NCI-H446 treated with DMSO at 0.1 percent for 48 hours (cell line): ENCODE measurements at regions not wholly inside any gene's neighbourhood (a gene's known extent, or its start where the extent isn't known, plus 50 kb on each side); places are given as distances from the start of the nearest gene placed in this dataset.
"Not testable (repeated sequence)": the region's sequence is repeated elsewhere in the genome, so short reads cannot be mapped to it uniquely, and the experiment has no call there.

Source experiments
- DNase-seq: peaks from one replicate; lab custom pipeline; 2025; lab: John Stamatoyannopoulos, UW

DNA sequence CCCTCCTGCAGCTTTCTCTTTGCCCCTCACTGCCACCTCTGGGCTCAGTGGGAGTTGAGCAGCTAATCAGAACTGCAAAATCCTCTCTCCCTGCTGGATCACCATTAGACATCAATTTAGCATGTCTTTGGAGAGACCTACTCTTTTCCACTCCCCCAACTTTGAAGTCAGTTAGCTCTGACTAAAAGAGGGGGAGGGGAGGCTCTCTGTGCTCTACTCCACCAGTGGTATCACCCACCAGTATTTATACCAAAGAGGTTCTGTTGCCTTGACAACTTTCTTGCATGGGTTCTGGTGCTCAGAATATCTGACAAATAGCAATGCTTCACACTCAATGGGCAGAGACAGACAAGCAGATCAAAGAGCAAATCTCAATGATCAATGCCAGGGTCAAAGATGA is 146.2 kb upstream of the ROPN1 start:
- DNase-seq, result no peak

DNA sequence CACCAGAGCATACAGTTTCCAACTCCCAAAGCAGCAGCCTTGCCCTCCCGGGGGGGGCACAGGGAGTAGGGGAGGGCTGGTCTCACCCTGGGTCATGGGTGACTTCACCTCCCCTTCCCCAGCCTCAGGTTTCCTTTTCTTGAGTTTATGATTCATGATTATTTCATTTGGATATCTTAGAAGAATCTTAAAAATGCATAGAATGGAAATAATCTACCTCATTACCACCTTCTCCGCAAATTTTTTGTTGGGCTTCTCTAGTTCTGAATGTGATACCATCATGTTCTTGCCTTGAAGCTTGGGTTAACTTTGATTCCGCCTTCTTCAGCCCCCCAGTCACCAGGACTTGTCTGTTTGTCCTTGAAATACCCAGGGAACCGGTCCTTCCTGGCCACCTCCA is 148.8 kb upstream of the ROPN1 start:
- DNase-seq, result no peak

DNA sequence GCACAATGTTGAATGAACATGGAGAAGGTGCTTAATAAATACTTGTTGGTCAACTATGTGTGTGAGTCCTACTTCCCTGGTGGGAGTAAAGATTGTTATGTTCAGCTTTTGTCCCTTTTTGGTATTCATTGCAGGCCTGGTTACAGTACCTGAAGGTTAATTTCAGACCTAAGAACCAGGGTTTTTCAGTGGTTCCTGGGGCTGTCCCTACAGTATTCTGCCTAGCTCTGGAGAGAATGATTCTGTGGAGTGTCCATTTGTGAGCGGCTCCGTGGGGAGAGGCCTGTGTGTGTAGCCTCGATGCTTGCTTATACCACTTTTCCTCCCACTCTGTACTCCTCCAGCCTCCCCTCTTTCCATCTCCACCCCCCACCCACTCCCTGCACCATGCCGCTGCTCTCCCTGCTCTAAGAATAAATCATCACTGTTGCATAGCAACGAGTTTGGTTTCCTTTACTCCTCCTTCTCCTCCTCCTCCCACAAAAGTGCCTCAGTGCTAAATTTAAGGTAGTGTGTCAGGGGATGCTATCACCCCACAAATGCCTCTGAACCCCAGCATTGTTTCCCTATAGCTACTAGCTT is 150.6 kb upstream of the ROPN1 start:
- no peak for DNase-seq

DNA sequence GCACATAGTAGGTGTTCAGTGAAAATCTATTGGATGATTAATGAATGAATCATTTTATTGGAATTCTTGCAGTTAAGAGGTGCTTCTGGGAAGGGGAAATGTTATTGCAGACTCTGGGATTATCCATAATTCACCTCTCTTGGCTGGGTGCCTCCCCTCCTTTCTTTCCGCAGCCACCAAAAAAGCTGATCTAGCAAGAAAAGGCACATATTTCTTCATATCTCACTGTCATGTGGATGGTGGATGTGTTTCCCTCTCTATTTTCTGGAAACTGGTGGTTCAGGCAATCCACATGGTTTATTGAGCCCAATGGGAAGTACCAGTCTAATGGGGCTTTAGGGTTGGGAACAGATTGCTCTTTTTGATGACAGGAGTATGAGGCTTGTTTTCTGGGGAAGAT is 151.1 kb upstream of the ROPN1 start:
- DNase-seq, result no peak

DNA sequence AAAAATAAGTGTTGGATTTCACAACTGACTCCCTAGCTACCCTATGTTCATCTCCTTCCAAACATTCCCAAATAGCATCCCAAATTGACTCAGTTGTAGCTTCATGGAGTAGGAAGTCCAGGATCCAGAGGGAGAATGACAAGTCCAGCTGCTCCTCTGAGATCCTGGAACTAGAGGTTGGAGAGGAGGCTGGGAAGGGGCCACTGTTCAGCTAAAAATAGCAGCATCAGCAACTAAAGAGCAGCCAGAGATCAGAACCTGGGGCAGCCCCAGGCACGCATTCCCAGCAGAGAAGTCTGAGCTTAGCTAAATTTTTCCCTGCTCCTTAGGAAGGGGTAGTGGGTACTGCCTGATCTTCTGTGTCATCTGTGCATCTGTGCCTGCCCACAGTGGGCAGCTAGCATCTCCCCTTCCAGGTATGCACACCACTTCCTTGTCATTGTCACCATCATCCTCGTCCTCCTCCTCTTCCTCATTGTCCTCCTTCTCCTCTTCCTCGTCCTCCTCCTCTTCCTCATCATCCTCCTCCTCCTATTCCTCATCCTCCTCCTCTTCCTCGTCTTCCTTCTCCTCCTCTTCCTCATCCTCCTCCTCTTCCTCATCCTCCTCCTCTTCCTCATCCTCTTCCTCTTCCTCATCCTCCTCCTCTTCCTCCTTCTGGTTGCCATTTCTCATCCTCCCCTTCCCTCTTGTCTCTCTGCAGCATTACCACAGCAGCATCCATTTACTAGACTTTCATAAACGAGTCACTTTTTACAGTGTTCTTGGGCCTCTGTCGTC is 152.3 kb upstream of the ROPN1 start:
- no peak for DNase-seq

DNA sequence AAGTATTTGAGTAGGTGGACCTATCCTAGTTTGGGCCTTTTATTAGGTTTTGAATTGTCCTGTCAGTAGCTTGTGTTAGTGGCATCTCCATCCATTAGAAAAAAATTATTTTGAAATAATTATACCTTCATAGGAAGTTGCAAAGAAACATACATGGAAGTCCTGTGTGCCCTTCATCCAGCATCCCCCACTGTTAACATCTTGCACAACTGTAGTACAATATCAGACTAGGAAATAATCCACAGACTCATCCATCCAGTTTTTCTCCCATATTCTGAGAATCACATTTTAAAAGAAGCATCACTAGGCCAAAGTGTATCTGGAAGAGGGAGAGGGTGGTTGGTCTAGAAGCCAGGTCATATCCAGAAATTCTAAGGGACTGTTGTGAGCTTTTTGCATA is 155.5 kb upstream of the ROPN1 start:
- no peak for DNase-seq

DNA sequence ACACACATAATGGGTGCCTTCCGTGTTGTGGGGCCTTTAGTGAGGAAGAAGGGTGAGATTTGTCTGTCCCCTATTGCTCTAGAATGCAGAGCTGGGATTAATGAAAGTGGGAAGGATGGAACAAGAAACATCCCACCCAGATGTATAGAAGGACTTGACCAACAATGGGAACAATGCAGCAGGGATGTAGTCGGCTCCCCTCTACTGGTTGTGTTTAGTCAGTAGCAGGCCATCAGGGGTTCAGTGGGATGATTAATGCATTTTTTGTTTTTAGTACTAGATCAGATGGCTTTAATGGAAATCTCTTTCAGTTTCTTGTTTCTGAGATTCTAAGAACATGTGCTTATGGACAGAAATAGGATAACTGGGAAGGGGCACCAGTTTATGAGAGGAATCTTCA is 156.0 kb upstream of the ROPN1 start:
- no peak for DNase-seq

DNA sequence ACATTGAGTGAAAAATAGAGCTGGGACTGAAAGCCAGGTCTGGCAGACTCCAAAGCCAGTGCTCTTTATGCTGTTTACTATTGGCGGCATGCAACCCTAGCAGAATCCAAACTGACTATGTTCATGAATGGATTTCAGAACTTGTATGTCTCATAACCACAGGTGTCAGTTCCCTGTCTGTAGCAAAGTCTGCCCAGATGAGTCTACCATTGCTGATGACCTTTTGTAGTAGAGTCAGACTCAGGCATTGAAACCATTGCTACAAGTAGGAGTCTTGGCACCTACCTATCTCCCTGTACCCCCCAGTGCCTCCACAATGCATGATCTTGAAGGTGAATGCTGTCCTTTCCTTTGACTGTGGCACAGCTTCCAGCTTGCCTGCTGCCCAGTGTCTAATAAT is 157.2 kb upstream of the ROPN1 start:
- no peak for DNase-seq

DNA sequence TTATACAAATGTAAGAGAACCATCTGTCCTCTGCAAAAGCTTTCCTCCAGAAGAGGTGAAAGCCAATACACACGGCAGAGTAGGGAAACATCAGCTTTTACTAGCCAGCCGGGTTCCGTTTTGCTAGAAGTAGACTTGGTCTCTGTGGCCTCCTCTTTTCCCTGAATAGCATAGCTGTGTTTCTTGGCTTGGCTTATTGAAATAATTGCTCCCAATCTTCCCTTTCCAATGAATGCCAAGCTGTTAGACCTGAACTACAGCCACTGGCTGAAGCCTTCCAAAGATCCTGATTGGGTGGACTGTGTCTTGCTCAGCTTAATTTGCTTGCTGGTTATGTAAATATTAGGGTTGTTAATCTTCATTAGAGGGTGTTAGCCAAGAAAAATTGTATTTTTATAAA is 157.8 kb upstream of the ROPN1 start:
- peak; percentile 89 for DNase-seq

DNA sequence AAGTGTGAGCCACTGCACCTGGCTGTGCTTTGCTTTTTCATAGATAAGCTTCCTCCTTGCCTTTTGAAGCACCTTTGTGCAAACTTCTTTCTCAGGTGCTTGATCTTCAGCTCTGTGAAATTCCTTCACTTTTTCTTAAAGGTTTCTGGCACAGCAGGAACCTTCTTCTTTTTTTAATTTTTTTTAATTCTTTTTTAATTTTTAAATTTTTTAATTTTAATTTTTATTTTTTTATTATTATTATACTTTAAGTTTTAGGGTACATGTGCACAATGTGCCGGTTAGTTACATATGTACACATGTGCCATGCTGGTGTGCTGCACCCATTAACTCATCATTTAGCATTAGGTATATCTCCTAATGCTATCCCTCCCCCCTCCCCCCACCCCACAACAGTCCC is 161.0 kb upstream of the ROPN1 start:
- DNase-seq, result not testable (repeated sequence)

DNA sequence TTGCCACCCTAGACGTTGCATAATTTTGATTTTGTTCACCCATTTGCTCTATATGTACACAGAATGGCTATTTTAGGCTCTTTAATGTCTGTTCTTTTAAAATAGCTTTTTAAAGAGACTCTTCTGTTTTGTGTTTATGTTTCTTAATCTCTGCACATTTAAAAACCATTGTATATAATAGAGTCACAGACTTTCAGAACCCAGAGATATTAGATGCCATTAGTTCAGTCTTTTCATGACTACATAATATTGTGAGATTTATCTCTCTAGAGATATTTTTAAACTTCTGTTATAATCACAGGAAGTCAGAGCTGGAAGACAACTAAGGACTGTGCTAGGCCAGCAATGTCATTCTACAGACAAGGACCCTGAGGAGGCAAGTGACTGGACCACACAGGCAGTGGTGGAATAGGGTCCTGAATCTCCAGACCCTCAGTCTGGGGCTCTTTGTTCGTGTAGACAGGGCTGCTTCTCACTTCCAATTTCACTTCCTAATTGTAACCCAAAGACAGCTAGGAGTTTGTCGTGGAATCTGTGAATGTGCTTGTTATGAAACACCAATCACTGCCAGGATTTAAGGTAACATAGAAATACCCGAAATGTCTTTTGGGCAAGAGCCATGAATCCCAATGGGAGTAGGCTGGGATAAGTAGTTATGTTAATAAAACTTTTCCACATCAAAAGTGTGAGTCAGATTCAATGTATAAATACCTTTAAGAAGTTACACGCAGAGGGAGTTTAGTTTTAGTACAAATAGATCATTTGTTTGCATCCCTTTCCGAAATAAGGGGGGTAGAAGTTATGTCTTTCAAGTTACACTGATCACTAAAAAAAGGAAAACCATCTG is 165.2 kb upstream of the ROPN1 start:
- DNase-seq, result no peak

DNA sequence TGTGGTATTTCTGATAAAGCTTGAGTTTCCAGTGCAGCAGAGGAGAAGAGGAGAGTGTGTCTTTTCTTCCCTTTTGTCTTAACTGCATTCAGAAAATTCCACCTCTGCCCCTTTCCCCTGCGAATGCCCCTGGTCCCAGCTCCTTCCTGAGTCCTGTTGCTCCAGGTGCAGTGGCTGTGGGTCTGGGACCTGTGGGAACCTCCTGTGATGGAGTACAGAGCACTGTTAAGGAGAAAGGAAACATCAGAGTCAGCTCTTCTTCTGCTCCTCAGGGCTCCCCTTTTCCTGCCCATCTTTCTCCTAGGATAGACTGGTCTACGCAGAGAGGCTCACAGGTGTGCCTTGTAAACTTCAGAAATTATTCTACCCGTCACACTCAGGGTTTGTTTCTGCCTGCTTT is 165.8 kb upstream of the ROPN1 start:
- no peak for DNase-seq

DNA sequence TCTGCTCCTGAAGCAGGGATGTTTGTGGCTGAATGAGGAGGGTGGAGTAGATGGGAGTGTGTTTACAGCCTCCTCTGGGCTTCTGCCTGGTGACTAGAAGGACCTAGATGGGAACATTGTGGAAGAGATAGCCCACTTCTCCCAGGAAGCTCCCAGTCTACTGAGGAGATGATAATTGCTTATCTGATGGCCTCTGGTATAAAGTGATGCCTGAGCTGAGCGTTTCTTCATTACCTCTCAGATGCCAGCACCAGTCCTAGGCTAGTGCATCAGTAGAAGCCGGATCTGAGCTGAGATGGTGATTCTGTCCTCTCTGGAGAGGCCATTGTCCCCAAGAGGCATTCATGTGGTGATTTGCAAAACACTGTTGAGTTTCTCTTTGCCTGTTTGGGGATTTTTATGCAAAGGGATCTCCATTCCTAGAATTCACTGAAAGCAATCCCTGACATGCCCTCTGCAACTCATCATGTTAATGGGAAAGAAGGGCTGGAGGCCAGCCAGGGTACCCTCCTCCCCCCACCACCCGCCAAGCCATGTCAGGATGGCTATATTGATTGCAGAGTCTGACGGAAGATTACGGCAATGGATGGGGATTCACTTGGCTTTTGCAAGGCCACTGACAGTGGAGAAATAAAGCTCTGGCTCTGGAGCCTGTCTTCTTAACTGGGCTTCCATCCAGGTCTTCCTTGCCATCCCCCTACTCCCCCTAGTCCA is 166.4 kb upstream of the ROPN1 start:
- peak; percentile 62 for DNase-seq

DNA sequence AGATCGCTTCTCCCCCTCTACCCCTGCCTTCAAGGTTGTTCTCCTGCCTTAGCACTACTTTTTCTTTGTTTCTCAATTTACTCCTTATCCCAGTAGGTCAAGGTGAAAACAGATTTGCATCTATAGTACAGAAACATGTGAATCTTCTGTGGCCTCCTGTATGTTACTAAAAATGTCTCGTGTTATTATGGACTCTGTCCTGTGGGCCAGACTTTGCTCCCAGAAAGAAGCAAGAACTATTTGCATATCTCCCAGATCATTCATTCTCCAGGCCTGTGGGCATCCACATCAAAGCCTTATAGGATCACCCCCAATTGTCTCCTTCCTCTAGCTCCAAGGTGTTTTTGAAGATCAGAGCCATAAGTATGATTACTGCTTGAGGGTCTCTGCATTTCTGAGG is 169.5 kb upstream of the ROPN1 start:
- DNase-seq, result no peak

DNA sequence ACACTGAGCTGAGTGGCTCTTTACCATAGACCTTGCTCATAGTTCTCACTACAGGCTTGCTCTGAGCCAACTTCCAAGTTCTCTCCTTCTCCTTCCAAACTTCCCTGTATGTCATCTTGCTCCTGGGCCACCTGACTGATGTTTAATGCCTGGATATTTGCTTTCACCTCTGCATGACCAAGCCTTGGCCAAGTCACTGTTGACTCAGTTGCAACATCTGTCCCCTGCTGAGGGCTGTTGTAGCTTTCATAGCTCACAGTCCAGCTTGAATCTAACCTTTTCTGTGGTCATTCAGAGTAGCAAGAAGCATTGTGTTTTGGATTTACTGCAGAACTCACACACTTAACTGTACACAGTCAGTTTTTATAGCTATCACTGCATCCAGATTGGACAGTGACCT is 171.8 kb upstream of the ROPN1 start:
- no peak for DNase-seq

DNA sequence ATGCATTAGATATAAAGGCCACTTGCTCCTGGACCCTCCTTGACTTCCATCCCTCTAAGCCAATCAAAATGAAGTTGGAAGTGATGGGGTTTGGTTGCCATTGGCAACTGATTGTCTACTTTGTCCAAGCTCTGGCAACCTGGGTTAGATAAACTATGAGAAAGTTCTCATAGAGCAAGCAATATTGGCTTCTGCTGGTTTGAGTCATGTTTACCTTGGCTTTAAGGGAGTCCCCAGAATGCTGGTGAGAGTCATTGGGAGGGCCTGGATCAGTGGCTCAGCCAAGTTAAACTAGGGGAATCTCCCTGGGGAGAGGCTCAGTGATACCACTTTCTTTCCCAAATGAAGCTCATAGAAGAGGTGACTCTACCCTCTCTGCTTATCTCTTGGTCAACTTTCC is 176.3 kb upstream of the ROPN1 start:
- peak; percentile 18 for DNase-seq

DNA sequence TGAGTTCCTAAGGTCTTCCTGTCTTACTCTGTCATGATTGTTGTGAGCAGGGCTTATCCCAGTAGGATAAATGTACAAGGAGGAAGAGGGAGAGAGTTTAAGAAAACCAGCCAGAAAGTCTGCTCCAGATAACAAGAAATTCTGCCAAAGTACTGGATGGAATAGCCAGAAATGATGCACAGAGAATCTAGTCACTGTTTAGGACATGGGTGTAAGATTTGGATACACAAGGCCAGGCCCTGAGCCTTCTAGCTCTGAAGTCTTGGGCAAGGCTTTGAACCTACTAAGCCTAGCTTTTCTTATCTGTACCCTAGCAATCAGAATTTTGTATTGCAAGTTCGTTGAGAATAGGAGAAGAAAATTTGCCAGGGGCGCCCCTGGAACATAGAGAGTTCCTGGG is 180.4 kb upstream of the ROPN1 start:
- DNase-seq, result no peak

DNA sequence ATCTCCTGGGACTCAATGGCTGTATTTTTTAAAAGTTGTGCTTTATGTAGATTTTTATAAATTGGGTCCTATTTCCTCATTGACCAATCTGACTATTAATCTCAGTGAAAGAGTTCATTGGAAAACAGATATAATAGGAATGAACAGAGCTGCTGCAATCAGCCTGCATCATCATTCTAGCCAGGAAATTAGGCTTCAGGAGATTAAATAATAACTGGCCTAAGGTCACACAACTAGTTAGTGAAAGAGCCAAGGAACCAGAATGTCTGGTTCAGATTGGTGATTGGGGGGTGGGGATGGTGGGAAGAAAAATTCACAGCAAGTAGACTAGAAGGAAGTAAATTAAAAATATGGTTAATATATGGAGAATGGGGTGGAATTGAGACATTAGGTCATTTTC is 180.9 kb upstream of the ROPN1 start:
- DNase-seq, result no peak

DNA sequence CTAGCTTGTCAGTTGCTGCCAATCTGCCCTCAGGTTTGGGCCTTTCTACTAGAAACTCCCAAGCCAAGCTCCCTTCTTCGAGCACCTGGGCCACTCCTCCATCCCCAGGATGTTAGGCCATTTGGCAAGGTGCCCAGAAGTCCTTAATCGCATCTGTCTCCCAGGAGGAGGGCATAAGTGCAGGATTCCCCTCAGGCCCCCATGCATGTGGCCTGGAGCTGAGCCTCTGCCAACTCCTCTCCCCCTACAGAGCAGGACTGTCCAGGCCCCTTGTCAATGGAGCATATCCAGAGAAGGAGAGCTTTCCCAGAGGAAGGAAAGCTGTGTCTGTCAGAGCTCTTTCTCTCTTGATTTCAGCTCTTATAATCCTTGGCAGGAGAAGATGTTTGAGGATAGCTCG is 182.6 kb upstream of the ROPN1 start:
- DNase-seq, result peak; percentile 86

DNA sequence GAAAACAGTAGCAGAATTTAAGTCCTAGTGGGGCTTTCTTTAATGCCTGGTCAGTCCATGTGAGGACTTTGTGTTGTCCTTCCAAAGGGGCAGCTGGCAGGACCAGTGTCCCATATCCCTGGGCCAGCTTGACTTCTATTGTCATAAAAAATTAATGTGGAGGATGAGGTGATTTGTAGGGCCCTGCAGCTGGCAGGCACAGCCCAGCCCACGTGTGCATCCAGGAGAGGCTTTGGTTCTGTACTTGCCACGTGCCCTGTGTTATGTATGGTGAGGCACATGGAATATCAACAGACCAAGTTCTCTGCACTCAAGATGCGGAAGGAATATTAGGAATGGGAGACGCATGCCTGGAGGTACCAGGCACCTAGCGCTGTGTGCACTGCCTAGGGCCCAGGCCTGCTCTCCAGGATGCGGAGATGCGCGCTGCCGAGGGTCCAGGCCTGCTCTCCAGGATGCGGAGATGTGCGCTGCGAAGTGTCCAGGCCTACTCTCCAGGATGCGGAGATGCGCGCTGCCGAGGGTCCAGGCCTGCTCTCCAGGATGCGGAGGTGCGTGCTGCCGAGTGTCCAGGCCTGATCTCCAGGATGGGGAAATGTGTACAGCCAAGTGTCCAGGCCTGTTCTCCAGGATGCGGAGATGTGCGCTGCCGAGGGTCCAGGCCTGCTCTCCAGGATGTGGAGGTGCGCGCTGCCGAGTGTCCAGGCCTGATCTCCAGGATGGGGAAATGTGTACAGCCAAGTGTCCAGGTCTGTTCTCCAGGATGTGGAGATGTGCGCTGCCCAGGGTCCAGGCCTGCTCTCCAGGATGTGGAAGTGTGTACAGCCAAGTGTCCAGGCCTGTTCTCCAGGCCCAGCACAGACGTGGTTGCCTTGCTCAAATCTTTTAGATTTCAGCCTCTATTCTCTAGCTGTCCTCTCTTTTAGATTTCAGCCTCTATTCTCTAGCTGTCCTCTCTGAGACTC is 183.3 kb upstream of the ROPN1 start:
- DNase-seq, result peak; percentile 48

DNA sequence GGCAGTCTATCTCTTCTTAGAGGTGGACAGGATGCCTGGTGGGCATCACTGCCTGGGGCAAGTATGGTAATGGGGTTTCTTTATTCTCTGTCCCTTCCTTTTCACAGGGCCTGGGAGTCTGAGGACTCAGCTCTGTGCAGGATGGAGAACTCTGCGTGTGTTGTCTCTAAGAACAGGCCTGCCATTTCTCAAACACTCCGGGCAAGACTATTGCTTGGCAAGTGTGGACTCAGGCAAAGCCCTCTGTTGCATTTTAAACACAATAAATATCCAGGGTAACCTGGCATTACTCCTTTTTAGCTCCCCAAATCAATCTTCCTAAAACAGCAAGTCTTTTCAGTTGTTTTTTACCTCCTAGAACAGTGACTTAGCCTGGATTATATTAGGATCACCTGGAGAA is 185.1 kb upstream of the ROPN1 start:
- no peak for DNase-seq
